ENCODE measurements at regions not wholly inside any gene's neighbourhood (a gene's known extent, or its start where the extent isn't known, plus 50 kb on each side); places are given as distances from the start of the nearest gene placed in this dataset.

DNA sequence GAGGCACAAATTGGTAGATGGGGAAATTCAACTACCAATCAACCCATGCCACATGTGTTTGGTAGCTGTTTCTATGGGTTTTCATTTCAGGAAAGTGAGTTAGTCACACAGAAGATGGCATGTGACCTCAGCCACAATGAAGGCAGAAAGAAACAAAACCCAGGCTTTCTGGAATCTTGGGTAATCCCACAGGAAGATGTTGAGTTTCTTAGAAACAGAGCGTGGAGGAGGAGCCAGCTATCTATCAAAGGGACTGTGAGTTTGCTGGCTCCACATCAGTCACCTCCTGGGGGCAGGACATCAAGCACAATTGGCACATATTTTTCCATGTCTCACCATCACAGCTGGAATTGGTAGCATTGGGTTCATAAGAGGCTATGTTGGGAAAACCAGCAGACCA, 188.9 kb upstream of the PLXNA2 start:
- no peaks in the 10 kb centered on the region for H3K36me3 ChIP-seq (ENCODE audit: insufficient read depth, low read length)
- H3K9me3 ChIP-seq (ENCODE audit: low read length) = no peaks in the 10 kb centered on the region
- H3K4me3 ChIP-seq (ENCODE audit: low read length) = no peak overlapping the region
- H3F3A ChIP-seq (ENCODE audit: insufficient read depth, low read length, poor library complexity, severe bottlenecking) = no peaks in the 10 kb centered on the region
- H3K27me3 ChIP-seq (ENCODE audit: insufficient read depth, low read depth, low read length) = no peaks in the 10 kb centered on the region
- no peak overlapping the region for H3K27ac ChIP-seq (ENCODE audit: low read length)
- H3K4me2 ChIP-seq (ENCODE audit: low read length) = no peak overlapping the region
- H2AFZ ChIP-seq (ENCODE audit: low read depth, low read length) = no peak overlapping the region
- H4K20me1 ChIP-seq (ENCODE audit: insufficient read depth) = no peaks in the 10 kb centered on the region
- H3K9ac ChIP-seq (ENCODE audit: low read length) = no peak overlapping the region
- TF ChIP-seq, protein P1, sequence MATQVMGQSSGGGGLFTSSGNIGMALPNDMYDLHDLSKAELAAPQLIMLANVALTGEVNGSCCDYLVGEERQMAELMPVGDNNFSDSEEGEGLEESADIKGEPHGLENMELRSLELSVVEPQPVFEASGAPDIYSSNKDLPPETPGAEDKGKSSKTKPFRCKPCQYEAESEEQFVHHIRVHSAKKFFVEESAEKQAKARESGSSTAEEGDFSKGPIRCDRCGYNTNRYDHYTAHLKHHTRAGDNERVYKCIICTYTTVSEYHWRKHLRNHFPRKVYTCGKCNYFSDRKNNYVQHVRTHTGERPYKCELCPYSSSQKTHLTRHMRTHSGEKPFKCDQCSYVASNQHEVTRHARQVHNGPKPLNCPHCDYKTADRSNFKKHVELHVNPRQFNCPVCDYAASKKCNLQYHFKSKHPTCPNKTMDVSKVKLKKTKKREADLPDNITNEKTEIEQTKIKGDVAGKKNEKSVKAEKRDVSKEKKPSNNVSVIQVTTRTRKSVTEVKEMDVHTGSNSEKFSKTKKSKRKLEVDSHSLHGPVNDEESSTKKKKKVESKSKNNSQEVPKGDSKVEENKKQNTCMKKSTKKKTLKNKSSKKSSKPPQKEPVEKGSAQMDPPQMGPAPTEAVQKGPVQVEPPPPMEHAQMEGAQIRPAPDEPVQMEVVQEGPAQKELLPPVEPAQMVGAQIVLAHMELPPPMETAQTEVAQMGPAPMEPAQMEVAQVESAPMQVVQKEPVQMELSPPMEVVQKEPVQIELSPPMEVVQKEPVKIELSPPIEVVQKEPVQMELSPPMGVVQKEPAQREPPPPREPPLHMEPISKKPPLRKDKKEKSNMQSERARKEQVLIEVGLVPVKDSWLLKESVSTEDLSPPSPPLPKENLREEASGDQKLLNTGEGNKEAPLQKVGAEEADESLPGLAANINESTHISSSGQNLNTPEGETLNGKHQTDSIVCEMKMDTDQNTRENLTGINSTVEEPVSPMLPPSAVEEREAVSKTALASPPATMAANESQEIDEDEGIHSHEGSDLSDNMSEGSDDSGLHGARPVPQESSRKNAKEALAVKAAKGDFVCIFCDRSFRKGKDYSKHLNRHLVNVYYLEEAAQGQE (IDR thresholded peaks at IDR 0.05; ENCODE audit: borderline replicate concordance) = no peak
- no peaks in the 10 kb centered on the region for H3K79me2 ChIP-seq (replicated peaks; ENCODE audit: insufficient read depth, low read length)
- H3K9me2 ChIP-seq (ENCODE audit: insufficient read depth, low read length) = no peaks in the 10 kb centered on the region

DNA sequence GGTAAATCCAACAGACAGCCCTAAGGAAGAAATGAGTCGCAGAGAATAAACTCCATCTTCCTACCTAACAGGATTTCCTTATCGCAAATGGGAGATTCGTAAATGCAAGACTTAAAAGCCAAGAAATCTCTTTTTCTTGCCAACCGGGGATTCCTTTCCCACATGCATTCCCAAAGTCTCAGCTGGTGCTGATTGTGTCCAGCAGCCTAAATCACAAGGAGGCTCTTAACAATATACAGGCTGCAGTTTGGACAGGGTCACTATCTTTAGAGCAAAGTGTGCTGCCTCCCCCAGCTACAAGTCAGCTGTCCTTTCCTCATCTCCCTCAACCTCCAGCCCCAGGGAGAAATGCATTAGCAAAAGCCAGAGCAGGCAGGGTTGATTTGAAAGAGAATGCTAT, 189.8 kb upstream of the PLXNA2 start:
- Histone ChIP-seq H3K36me3 (ENCODE audit: insufficient read depth, low read length) (no peaks in the 10 kb centered on the region), H3K27ac (ENCODE audit: low read length) (no peak overlapping the region), H3K9ac (ENCODE audit: low read length) (no peak overlapping the region), H3K9me3 (ENCODE audit: low read length) (no peaks in the 10 kb centered on the region), H3K79me2 (replicated peaks; ENCODE audit: insufficient read depth, low read length) (no peaks in the 10 kb centered on the region), H3K27me3 (ENCODE audit: insufficient read depth, low read depth, low read length) (no peaks in the 10 kb centered on the region), H3F3A (ENCODE audit: insufficient read depth, low read length, poor library complexity, severe bottlenecking) (no peaks in the 10 kb centered on the region), H3K4me3 (ENCODE audit: low read length) (no peak overlapping the region), H3K9me2 (ENCODE audit: insufficient read depth, low read length) (no peaks in the 10 kb centered on the region), H3K4me2 (ENCODE audit: low read length) (no peak overlapping the region), H2AFZ (ENCODE audit: low read depth, low read length) (no peak overlapping the region), H4K20me1 (ENCODE audit: insufficient read depth) (no peaks in the 10 kb centered on the region)
- TF ChIP-seq EZH2 (IDR thresholded peaks at IDR 0.05; ENCODE audit: borderline replicate concordance, insufficient read depth, low read length, poor library complexity, severe bottlenecking) = no peak
- TF ChIP-seq POLR2AphosphoS5 (IDR thresholded peaks at IDR 0.05) = no peak
- TF ChIP-seq MXI1 (conservative IDR thresholded peaks at IDR 0.05; ENCODE audit: poor library complexity, severe bottlenecking) = no peak
- no peak for TF ChIP-seq TAF1 (IDR thresholded peaks at IDR 0.05; ENCODE audit: low read depth)
- TF ChIP-seq RAD21 (conservative IDR thresholded peaks at IDR 0.05) = no peak
- TF ChIP-seq, protein P2, sequence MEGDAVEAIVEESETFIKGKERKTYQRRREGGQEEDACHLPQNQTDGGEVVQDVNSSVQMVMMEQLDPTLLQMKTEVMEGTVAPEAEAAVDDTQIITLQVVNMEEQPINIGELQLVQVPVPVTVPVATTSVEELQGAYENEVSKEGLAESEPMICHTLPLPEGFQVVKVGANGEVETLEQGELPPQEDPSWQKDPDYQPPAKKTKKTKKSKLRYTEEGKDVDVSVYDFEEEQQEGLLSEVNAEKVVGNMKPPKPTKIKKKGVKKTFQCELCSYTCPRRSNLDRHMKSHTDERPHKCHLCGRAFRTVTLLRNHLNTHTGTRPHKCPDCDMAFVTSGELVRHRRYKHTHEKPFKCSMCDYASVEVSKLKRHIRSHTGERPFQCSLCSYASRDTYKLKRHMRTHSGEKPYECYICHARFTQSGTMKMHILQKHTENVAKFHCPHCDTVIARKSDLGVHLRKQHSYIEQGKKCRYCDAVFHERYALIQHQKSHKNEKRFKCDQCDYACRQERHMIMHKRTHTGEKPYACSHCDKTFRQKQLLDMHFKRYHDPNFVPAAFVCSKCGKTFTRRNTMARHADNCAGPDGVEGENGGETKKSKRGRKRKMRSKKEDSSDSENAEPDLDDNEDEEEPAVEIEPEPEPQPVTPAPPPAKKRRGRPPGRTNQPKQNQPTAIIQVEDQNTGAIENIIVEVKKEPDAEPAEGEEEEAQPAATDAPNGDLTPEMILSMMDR (IDR thresholded peaks at IDR 0.05; ENCODE audit: poor library complexity, severe bottlenecking) = no peak
- TF ChIP-seq, protein P1 (IDR thresholded peaks at IDR 0.05; ENCODE audit: borderline replicate concordance) = no peak
- TF ChIP-seq EP300 (conservative IDR thresholded peaks at IDR 0.05; ENCODE audit: poor library complexity, severe bottlenecking) = no peak
- TF ChIP-seq SMC3 (conservative IDR thresholded peaks at IDR 0.05; ENCODE audit: poor library complexity) = no peak
